Ishikawa (cell line): ENCODE measurements at regions not wholly inside any gene's neighbourhood (a gene's known extent, or its start where the extent isn't known, plus 50 kb on each side); places are given as distances from the start of the nearest gene placed in this dataset.

Experiments used
- CEBPB ChIP-seq: IDR thresholded peaks from 2 replicates; pipeline ENCODE4 v1.6.1; 2012
- EP300 ChIP-seq: IDR thresholded peaks from 2 replicates; pipeline ENCODE4 v1.6.1; 2012; ENCODE audit warnings: borderline replicate concordance
- FOXM1 ChIP-seq: IDR thresholded peaks from 2 replicates; pipeline ENCODE4 v1.6.1; 2012; ENCODE audit warnings: low read depth, borderline replicate concordance
- NFIC ChIP-seq: IDR thresholded peaks from 2 replicates; pipeline ENCODE4 v1.6.1; 2012
- RAD21 ChIP-seq: IDR thresholded peaks from 2 replicates; pipeline ENCODE4 v1.6.1; 2012; ENCODE audit warnings: low read depth
- TAF1 ChIP-seq: IDR thresholded peaks from 2 replicates; pipeline ENCODE4 v1.6.1; 2012; ENCODE audit warnings: low read depth, mild to moderate bottlenecking
- TCF12 ChIP-seq: IDR thresholded peaks from 2 replicates; pipeline ENCODE4 v1.6.1; 2012; ENCODE audit warnings: low read depth
- TEAD4 ChIP-seq: IDR thresholded peaks from 2 replicates; pipeline ENCODE4 v1.6.1; 2012
- USF1 ChIP-seq: IDR thresholded peaks from 2 replicates; pipeline ENCODE4 v1.6.1; 2012
- YY1 ChIP-seq: IDR thresholded peaks from 2 replicates; pipeline ENCODE4 v1.6.1; 2012; ENCODE audit warnings: low read depth
- ZBTB7A ChIP-seq: IDR thresholded peaks from 2 replicates; pipeline ENCODE4 v1.6.1; 2012; ENCODE audit warnings: low read depth
- TF ChIP-seq, protein P1 (sequence below): IDR thresholded peaks from 2 replicates; pipeline ENCODE4 v1.6.1; 2012; ENCODE audit warnings: low read depth, mild to moderate bottlenecking
- TF ChIP-seq, protein P2 (sequence below): IDR thresholded peaks from 2 replicates; pipeline ENCODE4 v1.6.1; 2012

- no peak for TF ChIP-seq RAD21
- TF ChIP-seq YY1 = no peak
- TF ChIP-seq TAF1 = no peak
- TF ChIP-seq, protein P1, sequence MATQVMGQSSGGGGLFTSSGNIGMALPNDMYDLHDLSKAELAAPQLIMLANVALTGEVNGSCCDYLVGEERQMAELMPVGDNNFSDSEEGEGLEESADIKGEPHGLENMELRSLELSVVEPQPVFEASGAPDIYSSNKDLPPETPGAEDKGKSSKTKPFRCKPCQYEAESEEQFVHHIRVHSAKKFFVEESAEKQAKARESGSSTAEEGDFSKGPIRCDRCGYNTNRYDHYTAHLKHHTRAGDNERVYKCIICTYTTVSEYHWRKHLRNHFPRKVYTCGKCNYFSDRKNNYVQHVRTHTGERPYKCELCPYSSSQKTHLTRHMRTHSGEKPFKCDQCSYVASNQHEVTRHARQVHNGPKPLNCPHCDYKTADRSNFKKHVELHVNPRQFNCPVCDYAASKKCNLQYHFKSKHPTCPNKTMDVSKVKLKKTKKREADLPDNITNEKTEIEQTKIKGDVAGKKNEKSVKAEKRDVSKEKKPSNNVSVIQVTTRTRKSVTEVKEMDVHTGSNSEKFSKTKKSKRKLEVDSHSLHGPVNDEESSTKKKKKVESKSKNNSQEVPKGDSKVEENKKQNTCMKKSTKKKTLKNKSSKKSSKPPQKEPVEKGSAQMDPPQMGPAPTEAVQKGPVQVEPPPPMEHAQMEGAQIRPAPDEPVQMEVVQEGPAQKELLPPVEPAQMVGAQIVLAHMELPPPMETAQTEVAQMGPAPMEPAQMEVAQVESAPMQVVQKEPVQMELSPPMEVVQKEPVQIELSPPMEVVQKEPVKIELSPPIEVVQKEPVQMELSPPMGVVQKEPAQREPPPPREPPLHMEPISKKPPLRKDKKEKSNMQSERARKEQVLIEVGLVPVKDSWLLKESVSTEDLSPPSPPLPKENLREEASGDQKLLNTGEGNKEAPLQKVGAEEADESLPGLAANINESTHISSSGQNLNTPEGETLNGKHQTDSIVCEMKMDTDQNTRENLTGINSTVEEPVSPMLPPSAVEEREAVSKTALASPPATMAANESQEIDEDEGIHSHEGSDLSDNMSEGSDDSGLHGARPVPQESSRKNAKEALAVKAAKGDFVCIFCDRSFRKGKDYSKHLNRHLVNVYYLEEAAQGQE = no peak
- no peak for TF ChIP-seq EP300
- no peak for TF ChIP-seq USF1
- TF ChIP-seq, protein P2, sequence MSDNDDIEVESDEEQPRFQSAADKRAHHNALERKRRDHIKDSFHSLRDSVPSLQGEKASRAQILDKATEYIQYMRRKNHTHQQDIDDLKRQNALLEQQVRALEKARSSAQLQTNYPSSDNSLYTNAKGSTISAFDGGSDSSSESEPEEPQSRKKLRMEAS = no peak
- TF ChIP-seq FOXM1 = no peak
- no peak for TF ChIP-seq TEAD4
- TF ChIP-seq CEBPB = no peak
- no peak for TF ChIP-seq TCF12
- TF ChIP-seq NFIC = no peak
- no peak for TF ChIP-seq ZBTB7A
These were observed 111.3 kb upstream of the SAMSN1 start for GRCh38 chr21:14657241-14658008.
